HG03342 (cell line): ENCODE measurements at regions not wholly inside any gene's neighbourhood (a gene's known extent, or its start where the extent isn't known, plus 50 kb on each side); places are given as distances from the start of the nearest gene placed in this dataset.

Experiments used
- ATAC-seq: cut with Tn5 transposase; IDR thresholded peaks from one replicate; pipeline ENCODE4 v1.9.1; 2021; ENCODE audit warnings: mild to moderate bottlenecking, moderate library complexity; ENCODE audit not compliant: unreplicated experiment

GRCh38 chr2:83695037-83695436, 764.0 kb downstream of the SUCLG1 start:
- ATAC-seq, result no peak

GRCh38 chr2:83689402-83689801, 769.7 kb downstream of the SUCLG1 start:
- ATAC-seq, result no peak

- no peak for ATAC-seq
These were observed 772.2 kb downstream of the SUCLG1 start for GRCh38 chr2:83686863-83687262.

GRCh38 chr2:83674050-83674449, 785.0 kb downstream of the SUCLG1 start:
- ATAC-seq, result no peak

GRCh38 chr2:83665894-83666293, 793.2 kb downstream of the SUCLG1 start:
- ATAC-seq, result no peak

GRCh38 chr2:83665154-83665553, 793.9 kb downstream of the SUCLG1 start:
- no peak for ATAC-seq

- no peak for ATAC-seq
These were observed 797.4 kb downstream of the SUCLG1 start for GRCh38 chr2:83661711-83662110.

- no peak for ATAC-seq
These were observed 804.9 kb downstream of the SUCLG1 start for GRCh38 chr2:83654091-83654611.

GRCh38 chr2:83650898-83651297, 808.2 kb downstream of the SUCLG1 start:
- no peak for ATAC-seq

- no peak for ATAC-seq
These were observed 808.9 kb downstream of the SUCLG1 start for GRCh38 chr2:83650161-83650560.

GRCh38 chr2:83640506-83640905, 818.6 kb downstream of the SUCLG1 start:
- no peak for ATAC-seq

- no peak for ATAC-seq
These were observed 825.7 kb downstream of the SUCLG1 start for GRCh38 chr2:83633423-83633822.

GRCh38 chr2:83630351-83630750, 828.7 kb downstream of the SUCLG1 start:
- no peak for ATAC-seq

GRCh38 chr2:83615511-83615910, 843.6 kb downstream of the SUCLG1 start:
- no peak for ATAC-seq

GRCh38 chr2:83613178-83613577, 845.9 kb downstream of the SUCLG1 start:
- ATAC-seq, result no peak

- no peak for ATAC-seq
These were observed 856.3 kb downstream of the SUCLG1 start for GRCh38 chr2:83602753-83603152.

- ATAC-seq, result no peak
These were observed 862.3 kb downstream of the SUCLG1 start for GRCh38 chr2:83596592-83597282.

- ATAC-seq, result no peak
These were observed 863.2 kb downstream of the SUCLG1 start for GRCh38 chr2:83595926-83596325.

GRCh38 chr2:83595121-83595690, 863.9 kb downstream of the SUCLG1 start:
- no peak for ATAC-seq

GRCh38 chr2:83594241-83595120, 864.6 kb downstream of the SUCLG1 start:
- ATAC-seq, result no peak

- no peak for ATAC-seq
These were observed 871.8 kb downstream of the SUCLG1 start for GRCh38 chr2:83587309-83587708.

- no peak for ATAC-seq
These were observed 873.8 kb downstream of the SUCLG1 start for GRCh38 chr2:83585250-83585649.
